MCF 10A (cell line): ENCODE measurements at regions not wholly inside any gene's neighbourhood (a gene's known extent, or its start where the extent isn't known, plus 50 kb on each side); places are given as distances from the start of the nearest gene placed in this dataset.

Experiments
- BruUV-seq: library from RNA; stranded (reverse); fragments of 400-500 nt; replicated peaks from 2 replicates; lab custom pipeline; 2021; lab: Mats Ljungman, UMichigan
- CTCF ChIA-PET: fragments of 300-600 bp; sonication (Branson Sonifier 250); formaldehyde crosslinking; extraction: SDS; loops from one replicate; lab custom pipeline; 2021; ENCODE audit warnings: antibody characterized with exemption, inconsistent platforms; lab: Yijun Ruan, JAX
- POLR2A ChIA-PET: fragments of 300-600, 350-650 bp; sonication (Branson Sonifier 250); formaldehyde crosslinking; extraction: SDS; loops from one replicate; lab custom pipeline; 2020; ENCODE audit warnings: antibody characterized with exemption, inconsistent platforms; lab: Yijun Ruan, JAX
- DNase-seq: peaks from one replicate; pipeline ENCODE4 v3.0.0-alpha.2; 2018; ENCODE audit not compliant: unreplicated experiment
- H3K27ac Mint-ChIP-seq: one replicate; pipeline ENCODE4 v1.8.0; 2022; ENCODE audit warnings: mild to moderate bottlenecking, low read depth, mixed read lengths; ENCODE audit not compliant: unreplicated experiment
- H3K27me3 Mint-ChIP-seq: one replicate; pipeline ENCODE4 v1.8.0; 2022; ENCODE audit warnings: mixed read lengths; ENCODE audit not compliant: insufficient read depth, unreplicated experiment
- H3K36me3 Mint-ChIP-seq: one replicate; pipeline ENCODE4 v1.8.0; 2022; ENCODE audit warnings: mild to moderate bottlenecking, moderate library complexity, mixed read lengths; ENCODE audit not compliant: insufficient read depth, unreplicated experiment
- H3K4me1 Mint-ChIP-seq: one replicate; pipeline ENCODE4 v1.8.0; 2022; ENCODE audit warnings: mixed read lengths; ENCODE audit not compliant: insufficient read depth, unreplicated experiment
- H3K4me3 Mint-ChIP-seq: one replicate; pipeline ENCODE4 v1.8.0; 2022; ENCODE audit warnings: mild to moderate bottlenecking, moderate library complexity, mixed read lengths; ENCODE audit not compliant: unreplicated experiment
- H3K9me3 Mint-ChIP-seq: one replicate; pipeline ENCODE4 v1.8.0; 2022; ENCODE audit warnings: mixed read lengths; ENCODE audit not compliant: unreplicated experiment
- CTCF ChIP-seq: fragments of 200-600 bp; IDR thresholded peaks from one replicate; pipeline ENCODE4 v1.8.0; 2022; ENCODE audit warnings: antibody characterized with exemption, mild to moderate bottlenecking; ENCODE audit not compliant: unreplicated experiment
- intact Hi-C: fragments of 100-400 bp; cut with micrococcal nuclease; formaldehyde crosslinking; loops from 2 replicates; pipeline ENCODE4 v1.14.1; 2022

- Mint-ChIP-seq H3K9me3 (no peaks in the 10 kb centered on the region), H3K27ac (no peak overlapping the region), H3K4me3 (no peak overlapping the region), H3K4me1 (peaks cover 20% of the 10 kb centered on the region), H3K27me3 (no peaks in the 10 kb centered on the region), H3K36me3 (no peaks in the 10 kb centered on the region)
- TF ChIP-seq CTCF = no peak
- CTCF ChIA-PET = interaction anchor here (0.6 kb wide), 1 partner anchor 180 kb away, joined by 3 read pairs; no protein-coding TSS in a partner anchor
- no TSS peak for BruUV-seq
- intact Hi-C loops = loop anchor here (10.0 kb wide), 1 partner anchor 279 kb away; the partner anchor contains the start of gene SH3BP4
- POLR2A ChIA-PET = no interaction called here
- no peak for DNase-seq
Measured at GRCh38 chr2:234676109-234676782, 179.4 kb upstream of the ARL4C start.

GRCh38 chr2:234674781-234675201 lies 177.9 kb upstream of the ARL4C start:
- ChIA-PET POLR2A (interaction anchor here (0.9 kb wide), 1 partner anchor 9 kb away, joined by 3 read pairs; no protein-coding TSS in a partner anchor), CTCF (interaction anchor here (0.6 to 1.3 kb wide), 2 partner anchors 129 to 147 kb away, joined by 3 read pairs; no protein-coding TSS in a partner anchor)
- BruUV-seq = no TSS peak
- H3K36me3 Mint-ChIP-seq = no peaks in the 10 kb centered on the region
- H3K27ac Mint-ChIP-seq = peak overlapping the region; percentile 9
- H3K4me1 Mint-ChIP-seq = peaks cover 26% of the 10 kb centered on the region
- H3K27me3 Mint-ChIP-seq = no peaks in the 10 kb centered on the region
- intact Hi-C loops = loop anchor here (10.0 kb wide), 1 partner anchor 280 kb away; the partner anchor contains the start of gene SH3BP4
- no peak for TF ChIP-seq CTCF
- no peak overlapping the region for H3K4me3 Mint-ChIP-seq
- no peak for DNase-seq
- no peaks in the 10 kb centered on the region for H3K9me3 Mint-ChIP-seq

- ChIA-PET CTCF (interaction anchor here (0.6 to 1.3 kb wide), 2 partner anchors 129 to 148 kb away, joined by 3 read pairs; no protein-coding TSS in a partner anchor), POLR2A (interaction anchor here (0.9 kb wide), 1 partner anchor 10 kb away, joined by 3 read pairs; no protein-coding TSS in a partner anchor)
- peaks cover 27% of the 10 kb centered on the region for H3K4me1 Mint-ChIP-seq
- no TSS peak for BruUV-seq
- DNase-seq = no peak
- no peaks in the 10 kb centered on the region for H3K27me3 Mint-ChIP-seq
- H3K9me3 Mint-ChIP-seq = no peaks in the 10 kb centered on the region
- no peak for TF ChIP-seq CTCF
- intact Hi-C loops = loop anchor here (10.0 kb wide), 1 partner anchor 281 kb away; the partner anchor contains the start of gene SH3BP4
- no peak overlapping the region for H3K4me3 Mint-ChIP-seq
- no peaks in the 10 kb centered on the region for H3K36me3 Mint-ChIP-seq
- peak overlapping the region; percentile 9 for H3K27ac Mint-ChIP-seq
Measured at GRCh38 chr2:234673961-234674759, 177.3 kb upstream of the ARL4C start.

- TF ChIP-seq CTCF = no peak
- no peaks in the 10 kb centered on the region for H3K27me3 Mint-ChIP-seq
- no peaks in the 10 kb centered on the region for H3K9me3 Mint-ChIP-seq
- no peak overlapping the region for H3K27ac Mint-ChIP-seq
- ChIA-PET POLR2A (no interaction called here), CTCF (interaction anchor here (0.8 to 1.3 kb wide), 2 partner anchors 128 to 411 kb away, joined by 3 read pairs; no protein-coding TSS in a partner anchor)
- intact Hi-C loops = loop anchor here (10.0 kb wide), 1 partner anchor 281 kb away; the partner anchor contains the start of gene SH3BP4
- no peaks in the 10 kb centered on the region for H3K36me3 Mint-ChIP-seq
- no peak for DNase-seq
- no TSS peak for BruUV-seq
- H3K4me1 Mint-ChIP-seq = peaks cover 27% of the 10 kb centered on the region
- H3K4me3 Mint-ChIP-seq = no peak overlapping the region
Measured at GRCh38 chr2:234673501-234673900, 176.6 kb upstream of the ARL4C start.
